ENCODE measurements at regions not wholly inside any gene's neighbourhood (a gene's known extent, or its start where the extent isn't known, plus 50 kb on each side); places are given as distances from the start of the nearest gene placed in this dataset.
"Not testable (repeated sequence)": the region's sequence is repeated elsewhere in the genome, so short reads cannot be mapped to it uniquely, and the experiment has no call there.

- no peak for DNase-seq (ENCODE audit: low read depth in 4 of 4, low spot score in 2 of 4)
These were observed 451.3 kb downstream of the LRRC70 start for GRCh38 chr5:63029891-63030290.

GRCh38 chr5:63025679-63026078 is 447.1 kb downstream of the LRRC70 start:
- no peak for DNase-seq (ENCODE audit: low read depth in 4 of 4, low spot score in 2 of 4)

GRCh38 chr5:63022403-63022802 is 443.8 kb downstream of the LRRC70 start:
- no peak for DNase-seq (ENCODE audit: low read depth in 4 of 4, low spot score in 2 of 4)

GRCh38 chr5:63011158-63011557 is 432.5 kb downstream of the LRRC70 start:
- no peak for DNase-seq (ENCODE audit: low read depth in 4 of 4, low spot score in 2 of 4)

GRCh38 chr5:63008195-63008594 is 429.6 kb downstream of the LRRC70 start:
- DNase-seq (ENCODE audit: low read depth in 4 of 4, low spot score in 2 of 4), result no peak

GRCh38 chr5:62994842-62995241 is 416.2 kb downstream of the LRRC70 start:
- not testable (repeated sequence) for DNase-seq (ENCODE audit: low read depth in 4 of 4, low spot score in 2 of 4)

GRCh38 chr5:62985749-62986148 is 407.1 kb downstream of the LRRC70 start:
- no peak for DNase-seq (ENCODE audit: low read depth in 4 of 4, low spot score in 2 of 4)

- DNase-seq (ENCODE audit: low read depth in 4 of 4, low spot score in 2 of 4), result no peak
These were observed 403.7 kb downstream of the LRRC70 start for GRCh38 chr5:62982348-62982747.

GRCh38 chr5:62980884-62981283 is 402.3 kb downstream of the LRRC70 start:
- no peak for DNase-seq (ENCODE audit: low read depth in 4 of 4, low spot score in 2 of 4)

GRCh38 chr5:62979472-62979871 is 400.9 kb downstream of the LRRC70 start:
- no peak for DNase-seq (ENCODE audit: low read depth in 4 of 4, low spot score in 2 of 4)

GRCh38 chr5:62977661-62978060 is 399.0 kb downstream of the LRRC70 start:
- no peak for DNase-seq (ENCODE audit: low read depth in 4 of 4, low spot score in 2 of 4)

GRCh38 chr5:62974623-62975022 is 396.0 kb downstream of the LRRC70 start:
- no peak for DNase-seq (ENCODE audit: low read depth in 4 of 4, low spot score in 2 of 4)

GRCh38 chr5:62969409-62970120 is 390.9 kb downstream of the LRRC70 start:
- DNase-seq (ENCODE audit: low read depth in 4 of 4, low spot score in 2 of 4), result no peak

GRCh38 chr5:62964428-62964827 is 385.8 kb downstream of the LRRC70 start:
- DNase-seq (ENCODE audit: low read depth in 4 of 4, low spot score in 2 of 4), result no peak

- DNase-seq (ENCODE audit: low read depth in 4 of 4, low spot score in 2 of 4), result no peak
These were observed 382.2 kb downstream of the LRRC70 start for GRCh38 chr5:62960781-62961180.

GRCh38 chr5:62956597-62956996 is 378.0 kb downstream of the LRRC70 start:
- no peak for DNase-seq (ENCODE audit: low read depth in 4 of 4, low spot score in 2 of 4)

- DNase-seq (ENCODE audit: low read depth in 4 of 4, low spot score in 2 of 4), result no peak
These were observed 376.0 kb downstream of the LRRC70 start for GRCh38 chr5:62954578-62954977.

- no peak for DNase-seq (ENCODE audit: low read depth in 4 of 4, low spot score in 2 of 4)
These were observed 369.7 kb downstream of the LRRC70 start for GRCh38 chr5:62948301-62948700.

- no peak for DNase-seq (ENCODE audit: low read depth in 4 of 4, low spot score in 2 of 4)
These were observed 363.8 kb downstream of the LRRC70 start for GRCh38 chr5:62942384-62942783.

- DNase-seq (ENCODE audit: low read depth in 4 of 4, low spot score in 2 of 4), result no peak
These were observed 360.3 kb downstream of the LRRC70 start for GRCh38 chr5:62938927-62939326.

- peak in 1 of 4 donors; percentile 28 for DNase-seq (ENCODE audit: low read depth in 4 of 4, low spot score in 2 of 4)
These were observed 359.3 kb downstream of the LRRC70 start for GRCh38 chr5:62937661-62938558.

- no peak for DNase-seq (ENCODE audit: low read depth in 4 of 4, low spot score in 2 of 4)
These were observed 357.0 kb downstream of the LRRC70 start for GRCh38 chr5:62935660-62936059.

All from left renal cortex interstitium (tissue), 4 donors.